Right lobe of liver (tissue), 4 donors: ENCODE measurements at regions not wholly inside any gene's neighbourhood (a gene's known extent, or its start where the extent isn't known, plus 50 kb on each side); places are given as distances from the start of the nearest gene placed in this dataset.

Source experiments
- POLR2A ChIP-seq: fragments of 450-650 bp; IDR thresholded peaks from one replicate; pipeline ENCODE4 v1.6.1; 2017; ENCODE audit warnings: antibody characterized with exemption, mild to moderate bottlenecking
- TF ChIP-seq, protein P1 (sequence below), 4 donors: fragments of 200-600 bp in 3 of 4; fragments of 450-650 bp in 1 of 4; IDR thresholded peaks; one replicate each; pipeline versions ENCODE4 v1.5.1 to v1.8.0; 2016 to 2022; ENCODE audit warnings: antibody characterized with exemption in 4 of 4, mild to moderate bottlenecking in 2 of 4
- donor health status: DM: no; HTN: no; CAD: no.
- donor health status: DM: no; HTN: no; CAD: no.
- donor health status: DM: no; HTN: yes; CAD: no.

DNA sequence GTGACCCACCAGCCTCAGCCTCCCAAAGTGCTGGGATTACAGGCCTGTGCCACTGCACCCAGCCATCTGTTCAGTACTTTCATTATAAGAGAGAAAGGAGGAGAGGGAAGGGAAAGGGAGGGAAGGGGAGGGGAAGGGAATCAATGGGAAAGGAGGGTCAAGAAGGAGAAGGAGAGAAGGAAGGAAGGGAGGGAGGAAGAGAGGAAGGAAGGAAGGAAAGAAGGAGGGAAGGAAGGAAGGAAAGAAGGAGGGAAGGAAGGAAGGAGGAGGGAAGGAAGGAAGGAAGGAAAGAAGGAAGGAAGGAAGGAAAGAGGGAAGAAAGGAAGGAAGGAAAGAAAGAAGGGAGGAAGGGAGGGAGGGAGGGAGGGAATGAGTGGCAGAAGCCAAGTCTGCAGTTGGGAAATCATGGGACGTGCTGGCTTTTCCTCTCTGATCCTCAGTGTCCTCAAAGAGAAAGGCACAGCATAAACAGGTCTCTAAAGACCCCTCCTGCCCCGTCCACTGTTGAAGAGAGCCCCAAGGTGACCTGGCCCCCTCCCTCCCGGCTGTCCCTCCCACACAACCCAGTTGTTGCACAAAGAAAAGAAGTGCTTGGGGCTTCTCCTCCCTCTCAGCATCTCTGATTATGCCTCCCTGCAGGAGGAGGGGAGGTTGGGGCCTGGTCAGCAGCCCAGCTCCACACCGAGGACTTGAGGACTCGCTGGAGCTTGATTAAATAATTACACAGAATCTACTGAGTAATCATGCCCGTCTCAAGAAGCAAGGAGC lies 69.1 kb upstream of the TOP1 start:
- TF ChIP-seq, protein P1, sequence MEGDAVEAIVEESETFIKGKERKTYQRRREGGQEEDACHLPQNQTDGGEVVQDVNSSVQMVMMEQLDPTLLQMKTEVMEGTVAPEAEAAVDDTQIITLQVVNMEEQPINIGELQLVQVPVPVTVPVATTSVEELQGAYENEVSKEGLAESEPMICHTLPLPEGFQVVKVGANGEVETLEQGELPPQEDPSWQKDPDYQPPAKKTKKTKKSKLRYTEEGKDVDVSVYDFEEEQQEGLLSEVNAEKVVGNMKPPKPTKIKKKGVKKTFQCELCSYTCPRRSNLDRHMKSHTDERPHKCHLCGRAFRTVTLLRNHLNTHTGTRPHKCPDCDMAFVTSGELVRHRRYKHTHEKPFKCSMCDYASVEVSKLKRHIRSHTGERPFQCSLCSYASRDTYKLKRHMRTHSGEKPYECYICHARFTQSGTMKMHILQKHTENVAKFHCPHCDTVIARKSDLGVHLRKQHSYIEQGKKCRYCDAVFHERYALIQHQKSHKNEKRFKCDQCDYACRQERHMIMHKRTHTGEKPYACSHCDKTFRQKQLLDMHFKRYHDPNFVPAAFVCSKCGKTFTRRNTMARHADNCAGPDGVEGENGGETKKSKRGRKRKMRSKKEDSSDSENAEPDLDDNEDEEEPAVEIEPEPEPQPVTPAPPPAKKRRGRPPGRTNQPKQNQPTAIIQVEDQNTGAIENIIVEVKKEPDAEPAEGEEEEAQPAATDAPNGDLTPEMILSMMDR (IDR thresholded peaks at IDR 0.05), result no peak
- TF ChIP-seq POLR2A, result no peak
